ENCODE measurements at regions not wholly inside any gene's neighbourhood (a gene's known extent, or its start where the extent isn't known, plus 50 kb on each side); places are given as distances from the start of the nearest gene placed in this dataset.
A peak's percentile ranks its signal among the peaks of the same experiment; 100 is the strongest.

DNA sequence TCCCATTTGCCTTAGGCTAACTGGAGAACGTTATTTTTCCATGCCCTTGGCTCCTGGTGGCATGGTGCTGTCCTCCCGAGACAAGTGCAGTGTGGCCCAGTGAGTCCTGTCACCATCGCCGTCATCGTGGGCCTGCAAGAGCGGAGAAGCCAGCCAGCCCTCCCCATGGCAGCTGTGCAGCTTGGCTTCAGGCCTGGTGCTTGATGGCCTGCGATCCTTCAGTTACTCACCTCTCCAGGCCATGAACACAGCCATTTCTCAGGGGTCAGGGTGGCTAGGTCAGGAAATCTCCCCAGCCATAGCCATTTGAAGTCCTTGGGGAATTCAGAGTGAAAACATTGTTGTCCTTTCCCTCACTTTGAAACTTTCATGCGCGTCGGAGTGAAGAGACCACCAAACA is 189.0 kb upstream of the RGMA start:
- no peaks in the 10 kb centered on the region for H3K9me3 Mint-ChIP-seq
- no peaks in the 10 kb centered on the region for H3K36me3 Mint-ChIP-seq
- no peak overlapping the region for H3K4me3 Mint-ChIP-seq
- TF ChIP-seq ZNF121 (CRISPR knock-in tag; IDR thresholded peaks at IDR 0.05) = no peak
- TF ChIP-seq NR1H2 (CRISPR knock-in tag; IDR thresholded peaks at IDR 0.05) = no peak
- peaks cover 2% of the 10 kb centered on the region; the same call in 1 of the 2 replicates for H3K27me3 Mint-ChIP-seq (ENCODE audit: low read depth)
- H3K4me1 Mint-ChIP-seq = peaks cover 60% of the 10 kb centered on the region
- DNase-seq (ENCODE audit: low spot score) = no peak
- CTCF ChIA-PET = interaction anchor here (0.5 to 0.7 kb wide), 2 partner anchors 190 to 328 kb away, joined by 3 read pairs; no protein-coding TSS in a partner anchor
- ATAC-seq = no peak
- POLR2A ChIA-PET = no interaction called here
- H3K27ac Mint-ChIP-seq = peak overlapping the region; percentile 9; the same call in 1 of the 2 replicates

DNA sequence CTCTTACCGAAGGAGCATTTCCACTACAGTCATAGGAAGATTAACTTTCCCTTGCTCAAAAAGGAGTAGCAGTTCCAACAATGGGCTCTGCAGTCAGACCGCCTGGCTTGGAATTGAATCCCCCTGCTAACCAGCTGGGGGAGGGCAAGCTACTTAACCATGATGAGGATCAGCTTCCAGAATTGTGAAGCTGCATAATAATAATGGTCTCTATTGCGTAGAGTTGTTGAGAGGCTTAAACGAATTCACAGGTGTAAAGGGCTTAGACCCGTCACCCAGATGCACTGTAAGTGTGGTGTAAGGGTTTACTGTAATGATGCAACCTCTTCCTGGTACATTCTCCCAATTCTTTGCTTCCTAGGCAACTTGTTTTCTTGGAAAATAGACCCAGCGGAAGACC is 185.2 kb upstream of the RGMA start:
- TF ChIP-seq HMGA2 (CRISPR knock-in tag; IDR thresholded peaks at IDR 0.05) (no peak), JUN (CRISPR knock-in tag; IDR thresholded peaks at IDR 0.05) (no peak), FOXK1 (CRISPR knock-in tag; IDR thresholded peaks at IDR 0.05) (no peak), JAZF1 (CRISPR knock-in tag; IDR thresholded peaks at IDR 0.05) (no peak), ZMAT4 (CRISPR knock-in tag; IDR thresholded peaks at IDR 0.05) (no peak), ZNF281 (CRISPR knock-in tag; IDR thresholded peaks at IDR 0.05) (no peak)
- ATAC-seq = peak; percentile 36
- peaks cover 66% of the 10 kb centered on the region for H3K4me1 Mint-ChIP-seq

GRCh38 chr15:93271871-93272270 is 182.9 kb upstream of the RGMA start:
- ChIA-PET CTCF (interaction anchor here (1.2 kb wide), 1 partner anchor 184 kb away, joined by 10 read pairs; no protein-coding TSS in a partner anchor), POLR2A (no interaction called here)
- no peaks in the 10 kb centered on the region; the same call in 1 of the 2 replicates for H3K27me3 Mint-ChIP-seq (ENCODE audit: low read depth)
- ATAC-seq = no peak
- peaks cover 44% of the 10 kb centered on the region for H3K4me1 Mint-ChIP-seq
- no peak for DNase-seq (ENCODE audit: low spot score)
- TF ChIP-seq ELF4 (CRISPR knock-in tag; IDR thresholded peaks at IDR 0.05; ENCODE audit: low read depth) = no peak
- no peak for TF ChIP-seq GTF2I (CRISPR knock-in tag; conservative IDR thresholded peaks at IDR 0.05)
- no peak for TF ChIP-seq AR (CRISPR knock-in tag; IDR thresholded peaks at IDR 0.05)
- no peak for TF ChIP-seq ATF3 (CRISPR knock-in tag; conservative IDR thresholded peaks at IDR 0.05)
- no peak for TF ChIP-seq ZSCAN18 (CRISPR knock-in tag; IDR thresholded peaks at IDR 0.05)
- no peak for TF ChIP-seq TEAD4 (CRISPR knock-in tag; IDR thresholded peaks at IDR 0.05)
- TF ChIP-seq NFATC4 (CRISPR knock-in tag; IDR thresholded peaks at IDR 0.05) = no peak
- no peak for TF ChIP-seq ETV6 (CRISPR knock-in tag; IDR thresholded peaks at IDR 0.05)
- TF ChIP-seq ZMAT4 (CRISPR knock-in tag; IDR thresholded peaks at IDR 0.05) = no peak
- TF ChIP-seq RORB (CRISPR knock-in tag; IDR thresholded peaks at IDR 0.05) = no peak
- TF ChIP-seq NR2C2 (CRISPR knock-in tag; IDR thresholded peaks at IDR 0.05) = no peak
- TF ChIP-seq ZNF396 (CRISPR knock-in tag; IDR thresholded peaks at IDR 0.05; ENCODE audit: borderline replicate concordance) = no peak
- no peak for TF ChIP-seq MYBL2 (CRISPR knock-in tag; IDR thresholded peaks at IDR 0.05)
- no peak for TF ChIP-seq SP1 (CRISPR knock-in tag; conservative IDR thresholded peaks at IDR 0.05)
- H3K27ac Mint-ChIP-seq = no peak overlapping the region
- H3K9me3 Mint-ChIP-seq = no peaks in the 10 kb centered on the region
- no peaks in the 10 kb centered on the region for H3K36me3 Mint-ChIP-seq
- H3K4me3 Mint-ChIP-seq = no peak overlapping the region

More for the DNA sequence above, 185.2 kb upstream of the RGMA start:
- Mint-ChIP-seq H3K27me3 (ENCODE audit: low read depth) (no peaks in the 10 kb centered on the region; the same call in 1 of the 2 replicates), H3K9me3 (no peaks in the 10 kb centered on the region), H3K36me3 (no peaks in the 10 kb centered on the region), H3K4me3 (no peak overlapping the region), H3K27ac (no peak overlapping the region)
- no peak for DNase-seq (ENCODE audit: low spot score)
- CTCF ChIA-PET = interaction anchor here (0.6 to 1.4 kb wide), 2 partner anchors 18 to 186 kb away, joined by 7 read pairs; no protein-coding TSS in a partner anchor
- POLR2A ChIA-PET = no interaction called here
